Mucosa of rectum (tissue), 2 donors: ENCODE measurements at regions not wholly inside any gene's neighbourhood (a gene's known extent, or its start where the extent isn't known, plus 50 kb on each side); places are given as distances from the start of the nearest gene placed in this dataset.

Experiments used
- H3K27ac ChIP-seq, 2 donors: one replicate each; pipeline ENCODE4 v1.7.0; 2013; ENCODE audit warnings: inconsistent platforms in 2 of 2, low read depth in 2 of 2, low read length in 2 of 2
- H3K27me3 ChIP-seq, 2 donors: one replicate each; pipeline ENCODE4 v1.7.0; 2013; ENCODE audit warnings: low read length in 2 of 2; ENCODE audit not compliant: control insufficient read depth in 2 of 2, insufficient read depth in 2 of 2
- H3K36me3 ChIP-seq, 2 donors: one replicate each; pipeline ENCODE4 v1.7.0; 2013; ENCODE audit warnings: low read length in 2 of 2; ENCODE audit not compliant: control insufficient read depth in 2 of 2, insufficient read depth in 2 of 2
- H3K4me1 ChIP-seq, 2 donors: one replicate each; pipeline ENCODE4 v1.7.0; 2013; ENCODE audit warnings: low read length in 2 of 2, mild to moderate bottlenecking in 1 of 2; ENCODE audit not compliant: control insufficient read depth in 2 of 2, insufficient read depth in 2 of 2
- H3K4me3 ChIP-seq, 2 donors: one replicate each; pipeline ENCODE4 v1.7.0; 2013; ENCODE audit warnings: low read length in 2 of 2
- H3K9ac ChIP-seq, 2 donors: one replicate each; pipeline ENCODE4 v1.7.0; 2013; ENCODE audit warnings: low read length in 2 of 2, low read depth in 1 of 2, mild to moderate bottlenecking in 1 of 2
- H3K9me3 ChIP-seq, 2 donors: one replicate each; pipeline ENCODE4 v1.7.0; 2013; ENCODE audit warnings: low read length in 2 of 2; ENCODE audit not compliant: control insufficient read depth in 2 of 2
- donor health status: healthy.
- donor health status: Normal muscosa, but diverticular disease.

GRCh38 chr5:68378204-68378820 lies 162.8 kb downstream of the PIK3R1 start:
- Histone ChIP-seq H3K27ac (no peak overlapping the region), H3K36me3 (no peaks in the 10 kb centered on the region), H3K9me3 (no peaks in the 10 kb centered on the region), H3K27me3 (no peaks in the 10 kb centered on the region), H3K9ac (no peak overlapping the region), H3K4me3 (no peak overlapping the region), H3K4me1 (peaks cover 2 to 3% of the 10 kb centered on the region in 2 donors)

GRCh38 chr5:68379275-68380036 lies 163.9 kb downstream of the PIK3R1 start:
- H3K9ac ChIP-seq, result no peak overlapping the region
- H3K4me3 ChIP-seq, result no peak overlapping the region
- H3K27ac ChIP-seq, result no peak overlapping the region
- no peaks in the 10 kb centered on the region for H3K9me3 ChIP-seq
- H3K4me1 ChIP-seq, result peaks cover 3 to 10% of the 10 kb centered on the region in 2 donors
- H3K27me3 ChIP-seq, result no peaks in the 10 kb centered on the region
- H3K36me3 ChIP-seq, result no peaks in the 10 kb centered on the region

GRCh38 chr5:68380078-68380477 lies 164.5 kb downstream of the PIK3R1 start:
- no peaks in the 10 kb centered on the region for H3K27me3 ChIP-seq
- no peaks in the 10 kb centered on the region for H3K9me3 ChIP-seq
- H3K4me3 ChIP-seq, result no peak overlapping the region
- peaks cover 8 to 16% of the 10 kb centered on the region in 2 donors for H3K4me1 ChIP-seq
- no peak overlapping the region for H3K9ac ChIP-seq
- no peak overlapping the region for H3K27ac ChIP-seq
- no peaks in the 10 kb centered on the region for H3K36me3 ChIP-seq

- no peak overlapping the region for H3K27ac ChIP-seq
Observed at GRCh38 chr5:68381060-68381459, 165.5 kb downstream of the PIK3R1 start.

GRCh38 chr5:68381909-68382308 lies 166.4 kb downstream of the PIK3R1 start:
- H3K27ac ChIP-seq, result no peak overlapping the region
- no peak overlapping the region for H3K4me3 ChIP-seq
- no peaks in the 10 kb centered on the region for H3K9me3 ChIP-seq
- H3K27me3 ChIP-seq, result no peaks in the 10 kb centered on the region
- no peaks in the 10 kb centered on the region for H3K36me3 ChIP-seq
- H3K9ac ChIP-seq, result no peak overlapping the region
- H3K4me1 ChIP-seq, result peaks cover 12 to 20% of the 10 kb centered on the region in 2 donors

More at GRCh38 chr5:68381060-68381459, 165.5 kb downstream of the PIK3R1 start:
- no peaks in the 10 kb centered on the region for H3K36me3 ChIP-seq
- no peaks in the 10 kb centered on the region for H3K9me3 ChIP-seq
- no peaks in the 10 kb centered on the region for H3K27me3 ChIP-seq
- no peak overlapping the region for H3K4me3 ChIP-seq
- no peak overlapping the region for H3K9ac ChIP-seq
- H3K4me1 ChIP-seq, result peaks cover 12 to 20% of the 10 kb centered on the region in 2 donors

- H3K27ac ChIP-seq, result no peak overlapping the region
- H3K9me3 ChIP-seq, result no peaks in the 10 kb centered on the region
- H3K4me1 ChIP-seq, result peaks cover 12 to 20% of the 10 kb centered on the region in 2 donors
- no peaks in the 10 kb centered on the region for H3K36me3 ChIP-seq
- no peak overlapping the region for H3K9ac ChIP-seq
- H3K27me3 ChIP-seq, result no peaks in the 10 kb centered on the region
- no peak overlapping the region for H3K4me3 ChIP-seq
Observed at GRCh38 chr5:68382640-68383039, 167.1 kb downstream of the PIK3R1 start.

GRCh38 chr5:68383888-68384310 lies 168.3 kb downstream of the PIK3R1 start:
- Histone ChIP-seq H3K27ac (no peak overlapping the region), H3K36me3 (no peaks in the 10 kb centered on the region), H3K9ac (no peak overlapping the region), H3K4me3 (no peak overlapping the region), H3K4me1 (peaks cover 12 to 20% of the 10 kb centered on the region in 2 donors), H3K27me3 (no peaks in the 10 kb centered on the region), H3K9me3 (no peaks in the 10 kb centered on the region)

- H3K9me3 ChIP-seq, result no peaks in the 10 kb centered on the region
- H3K9ac ChIP-seq, result no peak overlapping the region
- no peaks in the 10 kb centered on the region for H3K36me3 ChIP-seq
- H3K27me3 ChIP-seq, result no peaks in the 10 kb centered on the region
- H3K4me1 ChIP-seq, result peaks cover 9 to 20% of the 10 kb centered on the region in 2 donors
- no peak overlapping the region for H3K27ac ChIP-seq
- H3K4me3 ChIP-seq, result no peak overlapping the region
Observed at GRCh38 chr5:68384936-68385594, 169.5 kb downstream of the PIK3R1 start.

GRCh38 chr5:68385936-68386335 lies 170.4 kb downstream of the PIK3R1 start:
- Histone ChIP-seq H3K27me3 (no peaks in the 10 kb centered on the region), H3K27ac (no peak overlapping the region), H3K9me3 (no peaks in the 10 kb centered on the region), H3K36me3 (no peaks in the 10 kb centered on the region), H3K4me3 (no peak overlapping the region), H3K4me1 (peaks cover 9 to 20% of the 10 kb centered on the region in 2 donors), H3K9ac (no peak overlapping the region)
